Panc1 (cell line): ENCODE measurements at regions not wholly inside any gene's neighbourhood (a gene's known extent, or its start where the extent isn't known, plus 50 kb on each side); places are given as distances from the start of the nearest gene placed in this dataset.
"Not testable (repeated sequence)": the region's sequence is repeated elsewhere in the genome, so short reads cannot be mapped to it uniquely, and the experiment has no call there.

Experiments used
- SIN3A ChIP-seq: IDR thresholded peaks from 2 replicates; pipeline ENCODE4 v1.6.1; 2012; ENCODE audit warnings: low read depth, mild to moderate bottlenecking, low read length, moderate library complexity, borderline replicate concordance; ENCODE audit not compliant: insufficient read depth
- TF ChIP-seq, protein P1 (sequence below): fragments of 450-650 bp; IDR thresholded peaks from 2 replicates; pipeline ENCODE4 v1.5.1; 2017; ENCODE audit warnings: mild to moderate bottlenecking

DNA sequence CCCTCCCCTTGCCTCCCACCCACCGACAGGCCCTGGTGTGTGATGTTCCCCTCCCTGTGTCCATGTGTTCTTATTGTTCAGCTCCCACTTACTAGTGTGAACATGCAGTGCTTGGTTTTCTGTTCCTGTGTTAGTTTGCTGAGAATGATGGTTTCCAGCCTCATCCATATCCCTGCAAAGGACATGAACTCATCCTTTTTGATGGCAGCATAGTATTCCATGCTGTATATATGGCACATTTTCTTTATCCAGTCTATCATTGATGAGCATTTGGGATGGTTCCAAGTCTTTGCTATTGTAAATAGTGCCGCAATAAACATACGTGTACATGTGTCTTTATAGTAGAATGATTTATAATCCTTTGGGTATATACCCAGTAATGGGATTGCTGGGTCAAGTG, 538.1 kb upstream of the ZNF804A start:
- TF ChIP-seq, protein P1, sequence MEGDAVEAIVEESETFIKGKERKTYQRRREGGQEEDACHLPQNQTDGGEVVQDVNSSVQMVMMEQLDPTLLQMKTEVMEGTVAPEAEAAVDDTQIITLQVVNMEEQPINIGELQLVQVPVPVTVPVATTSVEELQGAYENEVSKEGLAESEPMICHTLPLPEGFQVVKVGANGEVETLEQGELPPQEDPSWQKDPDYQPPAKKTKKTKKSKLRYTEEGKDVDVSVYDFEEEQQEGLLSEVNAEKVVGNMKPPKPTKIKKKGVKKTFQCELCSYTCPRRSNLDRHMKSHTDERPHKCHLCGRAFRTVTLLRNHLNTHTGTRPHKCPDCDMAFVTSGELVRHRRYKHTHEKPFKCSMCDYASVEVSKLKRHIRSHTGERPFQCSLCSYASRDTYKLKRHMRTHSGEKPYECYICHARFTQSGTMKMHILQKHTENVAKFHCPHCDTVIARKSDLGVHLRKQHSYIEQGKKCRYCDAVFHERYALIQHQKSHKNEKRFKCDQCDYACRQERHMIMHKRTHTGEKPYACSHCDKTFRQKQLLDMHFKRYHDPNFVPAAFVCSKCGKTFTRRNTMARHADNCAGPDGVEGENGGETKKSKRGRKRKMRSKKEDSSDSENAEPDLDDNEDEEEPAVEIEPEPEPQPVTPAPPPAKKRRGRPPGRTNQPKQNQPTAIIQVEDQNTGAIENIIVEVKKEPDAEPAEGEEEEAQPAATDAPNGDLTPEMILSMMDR, result not testable (repeated sequence)
- not testable (repeated sequence) for TF ChIP-seq SIN3A
